Cardiac fibroblast (primary cell): ENCODE measurements at regions not wholly inside any gene's neighbourhood (a gene's known extent, or its start where the extent isn't known, plus 50 kb on each side); places are given as distances from the start of the nearest gene placed in this dataset.
"Not testable (repeated sequence)": the region's sequence is repeated elsewhere in the genome, so short reads cannot be mapped to it uniquely, and the experiment has no call there.

ENCODE experiments used
- DNase-seq, 2 donors: peaks; one replicate each; pipeline versions ENCODE4 v3.0.0 to v3.0.0-alpha.2; 2010; ENCODE audit warnings: low read depth in 2 of 2
- H3K4me3 ChIP-seq, 2 donors: replicated peaks in 1 of 2; 1 replicate in 1 of 2; 2 replicates in 1 of 2; pipeline ENCODE4 v1.5.1; 2011; ENCODE audit warnings: low read depth in 2 of 2, low read length in 2 of 2, mild to moderate bottlenecking in 2 of 2, moderate library complexity in 1 of 2
- CTCF ChIP-seq: IDR thresholded peaks from one replicate; pipeline ENCODE4 v1.5.1; 2011; ENCODE audit warnings: low read depth, mild to moderate bottlenecking, low read length, inconsistent platforms

GRCh38 chr2:132009874-132010521 is 151.8 kb downstream of the ANKRD30BL start:
- no peak for TF ChIP-seq CTCF
- peak overlapping the region in 1 of 2 donors; percentile 34 for H3K4me3 ChIP-seq
- DNase-seq = peak; percentile 0 to 7

DNA sequence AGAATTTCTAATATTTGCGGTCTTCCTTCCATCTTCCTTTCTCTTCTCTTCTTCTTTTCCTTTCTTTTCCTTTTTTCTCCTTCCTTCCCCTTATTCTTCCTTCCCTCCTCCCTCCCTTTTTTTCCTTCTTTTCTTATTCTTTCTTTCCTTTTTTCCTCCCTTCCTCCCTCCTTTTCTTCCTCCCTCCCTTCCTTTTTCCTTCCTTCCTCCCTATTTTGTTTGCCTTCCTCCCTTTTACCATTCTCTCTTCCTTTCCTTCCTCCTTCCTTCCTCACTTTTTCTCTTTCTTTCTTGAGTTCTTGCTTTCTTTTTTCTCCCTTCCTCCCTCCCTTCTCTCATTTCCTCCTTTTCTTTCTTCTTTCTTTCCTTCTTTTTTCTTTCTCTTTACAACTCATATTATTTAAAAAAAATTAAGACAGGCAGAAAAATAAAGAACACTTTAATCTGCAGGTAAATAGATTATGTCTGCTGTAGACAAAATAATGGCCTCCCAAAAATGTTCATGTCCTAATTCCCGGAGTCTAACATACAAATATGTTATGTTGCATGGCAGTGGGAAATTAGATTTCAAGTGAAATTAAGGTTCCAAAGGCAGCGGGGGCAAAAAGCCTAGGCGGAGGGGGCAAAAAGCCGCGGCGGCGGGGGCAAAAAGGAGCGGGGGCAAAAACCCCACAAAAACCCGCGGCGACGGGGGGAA is 152.4 kb downstream of the ANKRD30BL start:
- DNase-seq = no peak
- TF ChIP-seq CTCF = no peak
- H3K4me3 ChIP-seq = peak overlapping the region in 1 of 2 donors; percentile 34

DNA sequence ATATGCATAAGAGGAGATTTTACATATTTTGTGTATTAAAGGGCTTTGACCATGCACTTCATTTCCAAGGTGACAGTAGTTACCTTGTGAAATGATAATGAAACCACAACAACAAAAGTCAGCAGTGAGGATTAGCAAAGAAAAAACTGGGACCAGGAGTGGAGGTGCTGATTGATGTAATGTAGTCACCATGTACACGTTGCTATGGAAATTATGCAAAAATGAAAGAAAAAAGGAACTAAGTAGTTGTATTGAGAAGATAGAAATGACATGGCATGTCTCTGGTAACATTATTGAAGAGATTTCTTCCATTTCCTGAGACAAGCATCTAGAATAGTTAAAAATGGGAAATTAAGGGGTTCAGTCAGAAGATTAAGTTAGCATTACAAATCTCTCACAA is 171.0 kb downstream of the ANKRD30BL start:
- DNase-seq, H3K4me3 ChIP-seq: not testable (repeated sequence)

GRCh38 chr2:131966671-131967070 is 195.1 kb downstream of the ANKRD30BL start:
- not testable (repeated sequence) for DNase-seq

DNA sequence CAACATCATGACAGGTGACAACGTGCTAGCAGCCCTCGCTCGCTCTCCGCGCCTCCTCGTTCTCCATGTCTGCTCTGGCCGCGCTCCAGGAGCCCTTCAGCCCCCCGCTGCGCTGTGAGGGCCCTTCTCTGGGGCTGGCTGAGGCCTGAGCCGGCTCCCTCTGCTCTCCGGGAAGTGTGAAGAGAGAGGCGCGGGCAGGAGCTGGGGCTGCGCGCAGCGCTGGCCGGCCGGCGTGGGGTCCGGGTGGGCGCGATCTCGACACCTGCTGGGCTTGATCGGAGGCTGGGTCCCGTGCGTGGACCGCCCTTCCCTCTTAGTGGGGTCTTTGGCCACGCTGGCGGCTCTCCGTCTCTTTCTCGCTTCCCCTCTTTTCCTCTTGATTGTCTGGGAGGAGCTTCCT is 195.5 kb downstream of the ANKRD30BL start:
- H3K4me3 ChIP-seq = no peak overlapping the region
- no peak for DNase-seq
- no peak for TF ChIP-seq CTCF

More at GRCh38 chr2:131966671-131967070, 195.1 kb downstream of the ANKRD30BL start:
- not testable (repeated sequence) for H3K4me3 ChIP-seq

DNA sequence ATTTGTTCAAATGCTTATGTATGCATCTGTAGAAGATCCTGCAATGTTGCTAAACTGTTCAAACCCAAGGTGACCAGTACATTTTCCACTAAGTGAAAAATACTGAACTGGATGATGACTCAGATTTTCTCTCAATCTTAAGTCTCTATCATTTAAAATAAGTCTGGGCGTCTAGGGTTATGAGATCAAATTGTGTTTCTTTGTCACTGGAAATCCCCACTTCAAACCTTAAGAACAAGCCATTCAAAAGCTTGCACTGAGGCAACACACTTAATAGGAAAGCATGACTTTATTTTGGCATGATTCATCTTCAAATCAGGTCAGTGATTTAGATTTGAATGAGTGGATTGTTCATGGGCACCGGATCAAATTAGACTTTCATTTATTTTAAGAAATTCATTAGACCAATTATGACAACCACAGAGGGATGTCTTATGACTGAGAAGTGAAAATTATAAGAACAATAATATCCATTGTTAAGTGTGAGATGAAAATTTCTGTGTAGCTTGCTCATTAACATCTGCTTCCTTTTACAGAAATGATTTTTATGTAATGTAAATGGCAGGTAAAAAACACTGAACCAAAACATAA is 203.6 kb downstream of the ANKRD30BL start:
- not testable (repeated sequence) for H3K4me3 ChIP-seq
- peak in 1 of 2 donors; percentile 33 for DNase-seq

DNA sequence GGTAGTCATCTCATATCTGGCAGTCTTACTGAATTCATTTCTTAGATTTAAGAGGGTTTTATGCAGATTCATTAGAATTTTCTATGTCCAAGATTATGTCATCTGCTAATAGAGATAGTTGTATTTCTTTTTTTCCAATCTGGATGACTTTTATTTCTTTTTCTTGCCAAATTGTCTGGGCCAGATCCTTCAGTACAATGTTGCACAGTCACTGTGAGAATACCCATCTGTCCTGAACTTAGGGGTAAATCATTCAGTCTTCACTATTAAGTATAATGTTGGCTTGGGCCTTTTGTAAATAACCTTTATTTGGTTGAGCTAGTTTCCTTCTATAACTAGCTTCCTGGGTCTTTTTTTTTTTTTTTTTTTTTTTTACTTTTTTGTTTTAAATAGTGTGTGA is 213.1 kb downstream of the ANKRD30BL start:
- DNase-seq, H3K4me3 ChIP-seq: not testable (repeated sequence)

GRCh38 chr2:131923287-131923686 is 238.5 kb downstream of the ANKRD30BL start:
- H3K4me3 ChIP-seq = not testable (repeated sequence)
- peak; percentile 14 to 56 for DNase-seq

GRCh38 chr2:131922854-131923253 is 238.9 kb downstream of the ANKRD30BL start:
- not testable (repeated sequence) for H3K4me3 ChIP-seq
- peak; percentile 30 to 39 for DNase-seq
